Thoracic aorta (tissue), 2 donors: ENCODE measurements at regions not wholly inside any gene's neighbourhood (a gene's known extent, or its start where the extent isn't known, plus 50 kb on each side); places are given as distances from the start of the nearest gene placed in this dataset.

Source experiments
- ATAC-seq: fragments of 150-250 bp; one replicate; pipeline ENCODE4 v1.8.0; 2017; ENCODE audit warnings: low read depth; ENCODE audit not compliant: insufficient number of reproducible peaks, low FRiP score
- DNase-seq: peaks from one replicate; pipeline ENCODE4 v3.0.0-alpha.2; 2020; ENCODE audit warnings: low spot score
- H3K27ac ChIP-seq, 2 donors: fragments of 200-600 bp; sonication (generic); 1 replicate in 1 of 2; 2 replicates in 1 of 2; pipeline ENCODE4 v1.5.1; 2016; ENCODE audit warnings: mild to moderate bottlenecking in 2 of 2, moderate library complexity in 2 of 2
- H3K27me3 ChIP-seq: fragments of 200-600 bp; sonication (generic); replicated peaks from 2 replicates; pipeline ENCODE4 v1.6.0; 2016; ENCODE audit warnings: mild to moderate bottlenecking; ENCODE audit not compliant: insufficient read depth
- H3K36me3 ChIP-seq: fragments of 200-600 bp; sonication (generic); one replicate; pipeline ENCODE4 v1.5.1; 2016
- H3K4me1 ChIP-seq, 2 donors: fragments of 200-600 bp; sonication (generic); 1 replicate in 1 of 2; 2 replicates in 1 of 2; pipeline versions ENCODE4 v1.5.1 to v1.6.0; 2016; ENCODE audit warnings: low read depth in 2 of 2, mild to moderate bottlenecking in 1 of 2; ENCODE audit not compliant: control insufficient read depth in 1 of 2
- H3K4me3 ChIP-seq: fragments of 200-600 bp; sonication (generic); 2 replicates; pipeline ENCODE4 v1.5.1; 2016; ENCODE audit warnings: mild to moderate bottlenecking
- H3K9me3 ChIP-seq: fragments of 200-600 bp; sonication (generic); 2 replicates; pipeline ENCODE4 v1.5.1; 2016
- CTCF ChIP-seq: fragments of 200-600 bp; sonication (generic); IDR thresholded peaks from one replicate; pipeline ENCODE4 v1.5.1; 2019; ENCODE audit warnings: antibody characterized with exemption

- H3K36me3 ChIP-seq: no peaks in the 10 kb centered on the region
- no peak overlapping the region for H3K27ac ChIP-seq
- DNase-seq (no peak), ATAC-seq (no peak)
- no peaks in the 10 kb centered on the region for H3K27me3 ChIP-seq
- no peaks in the 10 kb centered on the region for H3K9me3 ChIP-seq
- TF ChIP-seq CTCF: no peak
- H3K4me1 ChIP-seq: no peaks in the 10 kb centered on the region
- no peak overlapping the region for H3K4me3 ChIP-seq
Measured at GRCh38 chr3:152891678-152892077, 56.7 kb downstream of the P2RY1 start.

DNA sequence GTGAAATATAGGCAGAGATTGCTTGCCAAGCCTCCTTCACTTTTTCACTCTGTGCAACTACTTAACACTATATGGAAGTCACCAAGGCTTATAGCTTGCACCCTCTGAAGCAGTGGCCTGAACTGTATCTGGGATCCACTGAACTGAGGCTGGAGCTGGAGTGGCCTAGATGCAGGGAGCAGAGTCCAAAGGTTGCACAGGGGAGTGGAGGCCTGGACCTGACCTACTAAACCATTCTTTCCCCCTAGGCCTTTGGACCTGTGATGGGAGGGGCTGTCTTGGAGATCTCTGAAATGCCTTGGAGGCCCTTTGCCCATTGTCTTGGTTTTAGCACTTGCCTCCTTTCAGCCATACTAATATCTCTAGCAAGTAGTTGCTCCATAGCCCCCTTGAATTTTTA is 57.5 kb downstream of the P2RY1 start:
- H3K4me1 ChIP-seq: peaks cover 0 to under 1% of the 10 kb centered on the region in 2 donors
- H3K27ac ChIP-seq: no peak overlapping the region
- TF ChIP-seq CTCF: no peak
- H3K4me3 ChIP-seq: no peak overlapping the region
- H3K9me3 ChIP-seq: no peaks in the 10 kb centered on the region
- ATAC-seq: no peak
- no peaks in the 10 kb centered on the region for H3K36me3 ChIP-seq
- DNase-seq: no peak
- no peaks in the 10 kb centered on the region for H3K27me3 ChIP-seq

- no peak for DNase-seq
- no peaks in the 10 kb centered on the region for H3K36me3 ChIP-seq
- H3K27me3 ChIP-seq: no peaks in the 10 kb centered on the region
- peaks cover 0 to 12% of the 10 kb centered on the region in 2 donors for H3K4me1 ChIP-seq
- H3K27ac ChIP-seq: no peak overlapping the region
- no peak for TF ChIP-seq CTCF
- no peaks in the 10 kb centered on the region for H3K9me3 ChIP-seq
- no peak for ATAC-seq
- no peak overlapping the region for H3K4me3 ChIP-seq
Measured at GRCh38 chr3:152893647-152894046, 58.7 kb downstream of the P2RY1 start.

DNA sequence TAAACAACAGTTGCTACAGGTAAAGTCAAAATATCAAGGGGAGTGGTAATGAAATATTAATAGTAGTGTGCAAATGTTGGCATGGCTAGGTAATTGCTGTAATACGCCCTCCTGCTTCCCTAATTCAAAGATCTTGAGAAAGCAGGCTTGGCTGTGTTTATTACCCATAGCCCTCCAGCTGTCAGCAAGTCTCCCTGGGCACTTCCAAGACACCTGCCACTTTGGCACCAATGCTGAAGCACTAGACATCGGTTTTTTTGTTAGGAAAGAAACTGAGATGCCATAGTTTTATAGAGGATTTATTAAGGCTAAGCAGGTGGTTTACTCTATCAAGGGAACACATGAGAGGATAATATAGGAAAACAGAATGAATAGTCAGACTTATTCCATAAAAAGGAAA is 64.4 kb downstream of the P2RY1 start:
- DNase-seq (no peak), ATAC-seq (no peak)
- no peak overlapping the region for H3K27ac ChIP-seq

GRCh38 chr3:152902141-152902669 is 67.3 kb downstream of the P2RY1 start:
- Histone ChIP-seq H3K27me3 (no peaks in the 10 kb centered on the region), H3K27ac (no peak overlapping the region), H3K9me3 (no peaks in the 10 kb centered on the region), H3K4me3 (no peak overlapping the region), H3K4me1 (peaks cover 0 to 13% of the 10 kb centered on the region in 2 donors), H3K36me3 (no peaks in the 10 kb centered on the region)
- no peak for DNase-seq
- TF ChIP-seq CTCF: no peak
- ATAC-seq: no peak

More for the DNA sequence above, 64.4 kb downstream of the P2RY1 start:
- no peak for TF ChIP-seq CTCF
- Histone ChIP-seq H3K4me3 (no peak overlapping the region), H3K9me3 (no peaks in the 10 kb centered on the region), H3K4me1 (peaks cover 0 to 13% of the 10 kb centered on the region in 2 donors), H3K27me3 (no peaks in the 10 kb centered on the region), H3K36me3 (no peaks in the 10 kb centered on the region)
